B cell (primary cell): ENCODE measurements at regions not wholly inside any gene's neighbourhood (a gene's known extent, or its start where the extent isn't known, plus 50 kb on each side); places are given as distances from the start of the nearest gene placed in this dataset.

ENCODE experiments used
- ATAC-seq: fragments of 200-7000 bp; cut with Tn5 transposase; one replicate; pipeline ENCODE4 v1.10.0; 2021; ENCODE audit warnings: low read depth, mild to moderate bottlenecking, moderate number of reproducible peaks, moderate library complexity
- CTCF ChIA-PET: fragments of 350-600 bp; sonication (Branson Sonifier 250); formaldehyde crosslinking; loops from one replicate; lab custom pipeline; 2021; ENCODE audit warnings: antibody characterized with exemption, inconsistent platforms; lab: Charles Lee
- POLR2A ChIA-PET: fragments of 350-600 bp; sonication (Branson Sonifier 250); formaldehyde crosslinking; loops from one replicate; lab custom pipeline; 2021; ENCODE audit warnings: antibody characterized with exemption; lab: Charles Lee
- DNase-seq: peaks from one replicate; pipeline ENCODE4 v3.0.0; 2013
- H2AFZ ChIP-seq: 2 replicates; pipeline ENCODE4 v1.6.1; 2012; ENCODE audit warnings: mild to moderate bottlenecking, low read depth, low read length; ENCODE audit not compliant: insufficient read depth, poor library complexity, severe bottlenecking
- H3K27ac ChIP-seq, 2 donors: 1 replicate in 1 of 2; 2 replicates in 1 of 2; pipeline ENCODE4 v1.5.1; 2012 to 2013; ENCODE audit warnings: low read length in 2 of 2, mild to moderate bottlenecking in 2 of 2, moderate library complexity in 1 of 2
- H3K27me3 ChIP-seq, 4 experiments: fragments of 200-600 bp in 1 of 4; sonication (generic) in 1 of 4; replicated peaks in 1 of 4; 1 replicate in 2 of 4; 2 replicates in 2 of 4; pipeline versions ENCODE4 v1.6.1 to v1.7.0; 2013 to 2016; ENCODE audit warnings: low read length in 3 of 4, mild to moderate bottlenecking in 2 of 4, mixed read lengths in 1 of 4, moderate library complexity in 1 of 4; ENCODE audit not compliant: insufficient read depth in 4 of 4, control insufficient read depth in 3 of 4; ENCODE audit errors: control extremely low read depth in 1 of 4
- H3K36me3 ChIP-seq, 2 experiments: replicated peaks in 1 of 2; 1 replicate in 1 of 2; 2 replicates in 1 of 2; pipeline versions ENCODE4 v1.6.1 to v1.7.1; 2013; ENCODE audit warnings: low read length in 1 of 2; ENCODE audit not compliant: insufficient read depth in 2 of 2, control insufficient read depth in 1 of 2; ENCODE audit errors: control extremely low read depth in 1 of 2, extremely low read depth in 1 of 2
- H3K4me1 ChIP-seq, 2 donors: fragments of 200-600 bp in 1 of 2; sonication (generic) in 1 of 2; 1 replicate in 1 of 2; 2 replicates in 1 of 2; pipeline versions ENCODE4 v1.5.1 to v1.6.1; 2013 to 2017; ENCODE audit warnings: low read length in 2 of 2; ENCODE audit not compliant: control insufficient read depth in 2 of 2, insufficient read depth in 2 of 2
- H3K4me2 ChIP-seq: replicated peaks from 2 replicates; pipeline ENCODE3; 2012; ENCODE audit warnings: mild to moderate bottlenecking, low read depth, low read length; ENCODE audit not compliant: poor library complexity, severe bottlenecking
- H3K4me3 ChIP-seq, 5 experiments: fragments of 200-600 bp in 1 of 5; sonication (generic) in 1 of 5; 1 replicate in 3 of 5; 2 replicates in 2 of 5; pipeline versions ENCODE4 v1.5.1 to v1.7.0; 2011 to 2016; ENCODE audit warnings: low read length in 4 of 5, mild to moderate bottlenecking in 4 of 5, low read depth in 2 of 5, control low read depth in 1 of 5, moderate library complexity in 1 of 5; ENCODE audit not compliant: insufficient read depth in 1 of 5; ENCODE audit errors: control extremely low read depth in 1 of 5, extremely low read depth in 1 of 5
- H3K79me2 ChIP-seq: fragments of 200-600 bp; sonication (generic); one replicate; pipeline ENCODE4 v1.6.0; 2016; ENCODE audit warnings: low read length; ENCODE audit not compliant: control insufficient read depth, insufficient read depth
- H3K9ac ChIP-seq: fragments of 200-600 bp; sonication (generic); 2 replicates; pipeline ENCODE4 v1.6.1; 2017; ENCODE audit warnings: mild to moderate bottlenecking, low read length, moderate library complexity
- H3K9me3 ChIP-seq, 3 donors: one replicate each; pipeline versions ENCODE4 v1.6.1 to v1.7.1; 2013; ENCODE audit warnings: low read length in 2 of 3; ENCODE audit not compliant: control insufficient read depth in 2 of 3, insufficient read depth in 1 of 3; ENCODE audit errors: control extremely low read depth in 1 of 3
- H4K20me1 ChIP-seq: 2 replicates; pipeline ENCODE4 v1.6.0; 2012; ENCODE audit warnings: mild to moderate bottlenecking, low read length; ENCODE audit not compliant: insufficient read depth, control insufficient read depth, poor library complexity, severe bottlenecking
- H3K27ac Mint-ChIP-seq: one replicate; pipeline ENCODE4 v1.8.0; 2021; ENCODE audit warnings: mixed read lengths
- H3K27me3 Mint-ChIP-seq: one replicate; pipeline ENCODE4 v1.8.0; 2021; ENCODE audit warnings: mixed read lengths
- H3K4me1 Mint-ChIP-seq: one replicate; pipeline ENCODE4 v1.8.0; 2021; ENCODE audit warnings: mixed read lengths
- H3K4me3 Mint-ChIP-seq: one replicate; pipeline ENCODE4 v1.8.0; 2021; ENCODE audit warnings: mixed read lengths
- H3K9me3 Mint-ChIP-seq: one replicate; pipeline ENCODE4 v1.8.0; 2022; ENCODE audit warnings: mixed read lengths; ENCODE audit not compliant: insufficient read depth
- CTCF ChIP-seq: fragments of 200-600 bp; IDR thresholded peaks from one replicate; pipeline ENCODE4 v1.8.0; 2022; ENCODE audit warnings: antibody characterized with exemption, mild to moderate bottlenecking
- EZH2 ChIP-seq: IDR thresholded peaks from 2 replicates; pipeline ENCODE4 v1.6.1; 2012; ENCODE audit warnings: borderline replicate concordance, low read depth, mild to moderate bottlenecking, moderate library complexity, low read length; ENCODE audit not compliant: insufficient read depth, poor library complexity, severe bottlenecking
- WGBS: methylation state at CpG from one replicate; pipeline ENCODE4 v1.1.5; 2013; ENCODE audit warnings: missing lambda C conversion rate; ENCODE audit not compliant: insufficient coverage; 5-methylcytosine and 5-hydroxymethylcytosine counted together
- intact Hi-C: fragments of 100-400 bp; cut with micrococcal nuclease; formaldehyde crosslinking; loops from one replicate; pipeline ENCODE4 v1.10.0; 2022

- Histone ChIP-seq H3K27me3 (no peaks in the 10 kb centered on the region), H3K27ac (no peak overlapping the region), H3K36me3 (no peaks in the 10 kb centered on the region), H3K4me1 (no peaks in the 10 kb centered on the region), H2AFZ (no peak overlapping the region), H3K4me2 (no peak overlapping the region), H3K4me3 (no peak overlapping the region), H3K79me2 (no peaks in the 10 kb centered on the region), H3K9me3 (peaks cover 0 to 11% (median 8%) of the 10 kb centered on the region in 3 donors), H3K9ac (no peak overlapping the region), H4K20me1 (no peaks in the 10 kb centered on the region)
- no CpG with 5 or more reads among the region's 1 CpG for WGBS
- peaks cover 7% of the 10 kb centered on the region for H3K9me3 Mint-ChIP-seq
- DNase-seq (no peak), ATAC-seq (no peak)
- H3K4me3 Mint-ChIP-seq, result no peak overlapping the region
- intact Hi-C loops, result no loop called here
- H3K4me1 Mint-ChIP-seq, result no peaks in the 10 kb centered on the region
- TF ChIP-seq CTCF (no peak), EZH2 (no peak)
- CTCF ChIA-PET, result no interaction called here
- H3K27ac Mint-ChIP-seq, result no peak overlapping the region
- no peaks in the 10 kb centered on the region for H3K27me3 Mint-ChIP-seq
- POLR2A ChIA-PET, result no interaction called here
These were observed 213.8 kb upstream of the ZNF804B start for GRCh38 chr7:88545663-88546062.

GRCh38 chr7:88540012-88540411, 219.5 kb upstream of the ZNF804B start:
- Histone ChIP-seq H3K27ac (no peak overlapping the region), H4K20me1 (no peaks in the 10 kb centered on the region), H3K9ac (no peak overlapping the region), H3K4me1 (no peaks in the 10 kb centered on the region), H2AFZ (no peak overlapping the region), H3K27me3 (no peaks in the 10 kb centered on the region), H3K9me3 (peaks cover 0 to 7% (median 2%) of the 10 kb centered on the region in 3 donors), H3K36me3 (no peaks in the 10 kb centered on the region), H3K4me2 (no peak overlapping the region), H3K4me3 (no peak overlapping the region), H3K79me2 (no peaks in the 10 kb centered on the region)
- peaks cover 10% of the 10 kb centered on the region for H3K9me3 Mint-ChIP-seq
- H3K4me3 Mint-ChIP-seq, result no peak overlapping the region
- POLR2A ChIA-PET, result no interaction called here
- no peak overlapping the region for H3K27ac Mint-ChIP-seq
- no peaks in the 10 kb centered on the region for H3K27me3 Mint-ChIP-seq
- DNase-seq (no peak), ATAC-seq (no peak)
- CTCF ChIA-PET, result no interaction called here
- no peak for TF ChIP-seq CTCF
- TF ChIP-seq EZH2, result no peak
- 80% methylated on average over 1 of the region's 4 CpGs for WGBS
- H3K4me1 Mint-ChIP-seq, result no peaks in the 10 kb centered on the region
- intact Hi-C loops, result no loop called here
